NCI-H446 treated with DMSO at 0.1 percent for 48 hours (cell line): ENCODE measurements at regions not wholly inside any gene's neighbourhood (a gene's known extent, or its start where the extent isn't known, plus 50 kb on each side); places are given as distances from the start of the nearest gene placed in this dataset.
"Not testable (repeated sequence)": the region's sequence is repeated elsewhere in the genome, so short reads cannot be mapped to it uniquely, and the experiment has no call there.

Source experiments
- DNase-seq: peaks from one replicate; lab custom pipeline; 2025; lab: John Stamatoyannopoulos, UW

- DNase-seq = no peak
Measured at GRCh38 chr4:23023121-23023520, 330.4 kb downstream of the GBA3 start.

DNA sequence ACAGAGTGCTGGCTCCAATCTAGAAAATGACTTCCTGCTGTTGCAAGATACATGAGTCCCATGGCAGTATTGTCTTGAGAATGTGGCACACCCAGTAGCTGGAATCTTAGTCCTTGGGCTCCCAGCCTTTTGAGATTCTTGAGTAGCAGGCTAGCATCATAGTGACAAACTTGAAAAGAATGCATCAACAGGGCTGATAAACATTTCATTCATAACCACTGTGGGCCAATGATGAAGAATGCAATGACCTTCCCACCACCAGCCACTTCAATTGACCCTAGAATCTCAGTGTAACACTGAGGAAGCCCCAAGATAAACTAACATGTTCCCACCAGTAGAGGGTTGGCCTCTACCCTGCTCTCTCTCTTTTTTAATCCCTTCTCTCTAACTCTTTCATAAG is 329.3 kb downstream of the GBA3 start:
- no peak for DNase-seq

GRCh38 chr4:23021040-23021439 is 328.3 kb downstream of the GBA3 start:
- no peak for DNase-seq

GRCh38 chr4:23020399-23020798 is 327.7 kb downstream of the GBA3 start:
- DNase-seq = not testable (repeated sequence)

GRCh38 chr4:23016981-23017380 is 324.2 kb downstream of the GBA3 start:
- no peak for DNase-seq

DNA sequence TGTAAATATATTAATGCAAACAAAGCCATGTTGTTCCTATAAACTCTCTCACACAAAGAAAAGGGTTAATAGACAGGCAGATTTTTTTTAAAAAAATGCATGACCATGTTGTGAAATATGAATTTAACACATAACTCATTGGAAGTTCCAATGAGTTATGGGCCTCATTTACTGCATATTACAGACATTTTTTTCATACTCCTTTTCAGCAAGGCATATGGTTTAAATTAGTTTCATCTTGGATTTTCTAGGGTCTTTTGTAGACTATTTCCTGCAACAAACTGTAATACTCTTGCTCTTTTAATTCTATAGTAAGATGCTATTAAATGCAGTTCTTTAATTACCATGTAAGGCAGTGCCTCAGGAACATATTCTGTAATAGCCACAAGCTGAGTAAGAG is 323.1 kb downstream of the GBA3 start:
- DNase-seq = no peak

- DNase-seq = no peak
Measured at GRCh38 chr4:23009093-23009492, 316.4 kb downstream of the GBA3 start.

- no peak for DNase-seq
Measured at GRCh38 chr4:23006756-23007155, 314.0 kb downstream of the GBA3 start.

- no peak for DNase-seq
Measured at GRCh38 chr4:23005691-23006090, 313.0 kb downstream of the GBA3 start.

DNA sequence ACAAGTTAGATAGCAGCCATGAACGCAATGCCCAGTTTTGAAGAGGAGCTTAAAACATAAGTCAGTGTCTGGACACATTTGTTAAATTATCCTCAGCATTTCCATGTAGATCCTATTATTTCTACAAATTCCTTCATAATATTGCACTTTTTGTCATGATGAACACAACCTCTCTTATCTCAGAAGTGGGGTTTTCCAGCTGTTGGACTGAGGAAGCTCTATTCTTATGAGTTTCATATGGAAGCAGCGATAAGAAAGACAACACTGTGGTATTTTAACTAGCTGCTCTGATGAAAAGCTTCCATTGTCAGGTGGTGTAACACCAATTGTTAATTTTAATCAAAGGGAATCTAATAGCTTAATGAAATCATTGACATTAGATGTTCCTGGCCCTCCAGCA is 308.7 kb downstream of the GBA3 start:
- no peak for DNase-seq

- DNase-seq = no peak
Measured at GRCh38 chr4:22999419-22999818, 306.7 kb downstream of the GBA3 start.

GRCh38 chr4:22997358-22998224 is 304.9 kb downstream of the GBA3 start:
- no peak for DNase-seq

GRCh38 chr4:22991576-22991975 is 298.8 kb downstream of the GBA3 start:
- no peak for DNase-seq

- DNase-seq = no peak
Measured at GRCh38 chr4:22988526-22988925, 295.8 kb downstream of the GBA3 start.

GRCh38 chr4:22987870-22988269 is 295.1 kb downstream of the GBA3 start:
- DNase-seq = no peak

GRCh38 chr4:22986881-22987280 is 294.1 kb downstream of the GBA3 start:
- DNase-seq = no peak

- no peak for DNase-seq
Measured at GRCh38 chr4:22986262-22986661, 293.5 kb downstream of the GBA3 start.

GRCh38 chr4:22984390-22984789 is 291.7 kb downstream of the GBA3 start:
- no peak for DNase-seq

DNA sequence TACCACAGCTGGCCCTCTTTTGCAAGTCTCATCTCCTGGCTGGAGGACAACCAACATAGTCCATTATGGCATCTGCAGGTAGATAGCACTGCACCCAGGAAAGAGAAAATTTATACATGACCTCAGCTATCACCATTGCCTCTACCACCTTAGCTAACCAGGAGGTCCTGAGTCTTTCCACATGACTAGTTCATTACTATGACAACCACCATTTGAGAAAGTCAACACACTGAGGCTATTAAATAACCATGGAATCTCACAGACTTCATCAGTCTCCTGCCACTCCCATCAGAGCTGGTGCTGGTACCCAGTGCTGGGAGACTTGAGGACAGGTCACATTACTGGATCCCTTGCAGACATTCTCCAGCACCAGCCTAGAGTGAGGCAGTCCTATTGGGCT is 285.9 kb downstream of the GBA3 start:
- DNase-seq = no peak

- no peak for DNase-seq
Measured at GRCh38 chr4:22970665-22971064, 277.9 kb downstream of the GBA3 start.

GRCh38 chr4:22969287-22969896 is 276.7 kb downstream of the GBA3 start:
- DNase-seq = no peak

- no peak for DNase-seq
Measured at GRCh38 chr4:22962295-22962694, 269.6 kb downstream of the GBA3 start.

DNA sequence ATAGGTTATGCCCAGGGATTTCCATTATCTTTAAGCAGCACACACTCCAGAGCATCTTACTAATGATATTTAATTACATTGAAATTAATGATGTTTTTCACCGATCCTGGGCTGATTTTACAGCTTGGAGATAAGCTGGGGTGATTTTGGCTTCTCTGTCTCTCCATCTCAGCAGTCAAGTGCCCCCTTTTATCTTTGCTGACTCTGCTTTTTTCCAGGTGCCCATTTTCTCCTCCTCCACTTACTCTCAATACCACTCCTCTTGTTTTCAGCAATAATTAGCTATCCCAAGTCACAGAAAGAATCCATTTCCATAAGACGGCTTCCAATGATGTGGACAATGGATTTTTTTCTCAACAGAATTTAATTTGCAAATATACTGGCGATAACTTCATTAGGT is 266.7 kb downstream of the GBA3 start:
- DNase-seq = no peak
